NCI-H2029 treated with DMSO at 0.1 percent for 48 hours (cell line): ENCODE measurements at regions not wholly inside any gene's neighbourhood (a gene's known extent, or its start where the extent isn't known, plus 50 kb on each side); places are given as distances from the start of the nearest gene placed in this dataset.
"Not testable (repeated sequence)": the region's sequence is repeated elsewhere in the genome, so short reads cannot be mapped to it uniquely, and the experiment has no call there.

Source experiments
- DNase-seq: peaks from one replicate; lab custom pipeline; 2025; lab: John Stamatoyannopoulos, UW

GRCh38 chr3:176628101-176628639, 569.1 kb downstream of the TBL1XR1 start:
- no peak for DNase-seq

- no peak for DNase-seq
Observed at GRCh38 chr3:176623468-176624150, 573.7 kb downstream of the TBL1XR1 start.

GRCh38 chr3:176619833-176620232, 577.4 kb downstream of the TBL1XR1 start:
- DNase-seq: no peak

GRCh38 chr3:176615826-176616225, 581.5 kb downstream of the TBL1XR1 start:
- no peak for DNase-seq

- DNase-seq: no peak
Observed at GRCh38 chr3:176611703-176612102, 585.6 kb downstream of the TBL1XR1 start.

- DNase-seq: no peak
Observed at GRCh38 chr3:176609361-176609760, 587.9 kb downstream of the TBL1XR1 start.

GRCh38 chr3:176605553-176605952, 591.7 kb downstream of the TBL1XR1 start:
- not testable (repeated sequence) for DNase-seq

GRCh38 chr3:176595307-176595706, 602.0 kb downstream of the TBL1XR1 start:
- no peak for DNase-seq

- DNase-seq: no peak
Observed at GRCh38 chr3:176590722-176591121, 606.6 kb downstream of the TBL1XR1 start.

- DNase-seq: no peak
Observed at GRCh38 chr3:176587089-176587488, 610.2 kb downstream of the TBL1XR1 start.

GRCh38 chr3:176584413-176585176, 612.7 kb downstream of the TBL1XR1 start:
- DNase-seq: no peak

- DNase-seq: no peak
Observed at GRCh38 chr3:176583956-176584355, 613.3 kb downstream of the TBL1XR1 start.

GRCh38 chr3:176581589-176581988, 615.7 kb downstream of the TBL1XR1 start:
- no peak for DNase-seq

GRCh38 chr3:176579711-176580185, 617.5 kb downstream of the TBL1XR1 start:
- no peak for DNase-seq

- DNase-seq: no peak
Observed at GRCh38 chr3:176578316-176578715, 619.0 kb downstream of the TBL1XR1 start.

GRCh38 chr3:176577447-176577846, 619.8 kb downstream of the TBL1XR1 start:
- DNase-seq: no peak

GRCh38 chr3:176574786-176575185, 622.5 kb downstream of the TBL1XR1 start:
- DNase-seq: no peak

GRCh38 chr3:176571926-176572325, 625.4 kb downstream of the TBL1XR1 start:
- no peak for DNase-seq

GRCh38 chr3:176570992-176571391, 626.3 kb downstream of the TBL1XR1 start:
- no peak for DNase-seq

- DNase-seq: no peak
Observed at GRCh38 chr3:176568189-176568588, 629.1 kb downstream of the TBL1XR1 start.

GRCh38 chr3:176566757-176567156, 630.5 kb downstream of the TBL1XR1 start:
- DNase-seq: no peak

- no peak for DNase-seq
Observed at GRCh38 chr3:176562331-176562730, 635.0 kb downstream of the TBL1XR1 start.

GRCh38 chr3:176561826-176562225, 635.5 kb downstream of the TBL1XR1 start:
- no peak for DNase-seq
